ENCODE measurements at regions not wholly inside any gene's neighbourhood (a gene's known extent, or its start where the extent isn't known, plus 50 kb on each side); places are given as distances from the start of the nearest gene placed in this dataset.

GRCh38 chrX:126395909-126396308, 156.7 kb downstream of the DCAF12L1 start:
- no peak for DNase-seq

GRCh38 chrX:126394681-126395080, 157.9 kb downstream of the DCAF12L1 start:
- peak; percentile 58 for DNase-seq

GRCh38 chrX:126393284-126393683, 159.3 kb downstream of the DCAF12L1 start:
- peak; percentile 43 for DNase-seq

GRCh38 chrX:126376465-126376864, 176.1 kb downstream of the DCAF12L1 start:
- no peak for DNase-seq

GRCh38 chrX:126342859-126343258, 176.8 kb upstream of the DCAF12L2 start:
- no peak for DNase-seq

- no peak for DNase-seq
These were observed 173.8 kb upstream of the DCAF12L2 start for GRCh38 chrX:126339928-126340327.

- DNase-seq: peak; percentile 61
These were observed 172.8 kb upstream of the DCAF12L2 start for GRCh38 chrX:126338916-126339315.

- DNase-seq: no peak
These were observed 134.3 kb upstream of the DCAF12L2 start for GRCh38 chrX:126300401-126300800.

- no peak for DNase-seq
These were observed 106.9 kb upstream of the DCAF12L2 start for GRCh38 chrX:126272795-126273497.

- peak; percentile 26 for DNase-seq
These were observed 99.0 kb upstream of the DCAF12L2 start for GRCh38 chrX:126265116-126265515.

GRCh38 chrX:126238220-126238619, 72.1 kb upstream of the DCAF12L2 start:
- DNase-seq: no peak

- no peak for DNase-seq
These were observed 71.4 kb upstream of the DCAF12L2 start for GRCh38 chrX:126237524-126237923.

All from muscle of arm (tissue), 1 donor.